AG10803 (cell line): ENCODE measurements at regions not wholly inside any gene's neighbourhood (a gene's known extent, or its start where the extent isn't known, plus 50 kb on each side); places are given as distances from the start of the nearest gene placed in this dataset.

Experiments
- DNase-seq: peaks from one replicate; pipeline ENCODE4 v3.0.0; 2010; ENCODE audit warnings: low read depth
- H3K4me3 ChIP-seq: 2 replicates; pipeline ENCODE4 v1.5.1; 2011; ENCODE audit warnings: mild to moderate bottlenecking, low read length, control low read depth
- CTCF ChIP-seq: conservative IDR thresholded peaks from 2 replicates; pipeline ENCODE4 v1.5.1; 2011; ENCODE audit warnings: mild to moderate bottlenecking, low read length, control low read depth, inconsistent platforms

DNA sequence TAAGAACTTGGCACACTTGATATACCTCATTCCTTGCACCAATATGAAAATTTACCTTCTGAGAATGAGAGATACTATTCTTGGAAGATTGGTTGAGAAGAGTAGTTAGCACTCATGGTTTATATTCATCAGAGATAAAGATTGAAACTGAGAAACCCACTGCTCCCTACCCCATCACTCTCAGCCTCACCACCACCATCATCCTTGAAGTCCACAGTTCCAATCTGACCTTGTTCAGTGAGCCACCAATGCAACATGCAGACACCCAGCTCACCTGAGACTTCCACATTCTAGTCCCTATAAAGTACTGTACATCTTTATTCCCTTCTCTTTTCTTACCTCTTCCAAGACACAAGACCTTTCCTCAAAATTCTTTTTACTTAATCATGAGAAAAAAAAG lies 869.0 kb downstream of the TRIB2 start:
- H3K4me3 ChIP-seq: no peak overlapping the region
- DNase-seq: no peak
- TF ChIP-seq CTCF: no peak

GRCh38 chr2:13596233-13596632 lies 879.5 kb downstream of the TRIB2 start:
- no peak overlapping the region for H3K4me3 ChIP-seq
- no peak for TF ChIP-seq CTCF
- no peak for DNase-seq

DNA sequence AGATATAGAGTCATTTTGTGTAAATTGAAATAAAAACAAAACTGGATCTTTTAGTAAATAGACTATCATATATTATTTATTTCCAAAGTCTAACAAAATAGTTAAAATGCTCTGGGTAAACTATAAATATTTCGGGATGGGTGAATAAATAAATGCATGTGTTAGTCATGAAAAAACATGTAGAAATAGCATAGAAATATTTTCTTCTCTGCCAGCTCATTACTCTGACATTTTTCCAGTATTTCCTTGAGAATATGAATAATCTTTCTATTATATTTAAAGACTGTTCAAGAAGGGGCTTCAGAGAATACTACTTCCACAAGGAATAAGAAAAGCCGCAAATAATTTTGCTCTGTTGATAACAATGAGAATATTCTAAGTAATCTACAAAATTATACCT lies 880.4 kb downstream of the TRIB2 start:
- no peak for DNase-seq
- no peak for TF ChIP-seq CTCF
- H3K4me3 ChIP-seq: no peak overlapping the region

DNA sequence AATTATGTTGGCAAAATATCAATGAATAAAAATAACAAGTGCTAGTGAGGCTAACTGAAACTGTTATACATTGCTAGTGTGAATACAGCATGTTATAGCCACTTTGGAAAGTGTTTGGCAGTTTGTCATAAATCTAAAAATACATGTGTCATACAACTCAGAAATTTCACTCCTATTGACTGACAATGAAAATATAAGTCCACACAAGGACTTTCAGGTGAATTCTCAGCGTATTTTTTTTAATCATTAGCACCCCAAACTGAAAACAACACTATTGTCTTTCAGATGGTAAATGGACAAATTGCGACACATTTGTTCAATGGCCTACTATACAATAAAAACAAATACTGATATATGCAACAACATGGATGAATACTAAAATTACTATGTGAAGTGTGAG lies 884.8 kb downstream of the TRIB2 start:
- TF ChIP-seq CTCF: no peak
- no peak for DNase-seq
- H3K4me3 ChIP-seq: no peak overlapping the region

DNA sequence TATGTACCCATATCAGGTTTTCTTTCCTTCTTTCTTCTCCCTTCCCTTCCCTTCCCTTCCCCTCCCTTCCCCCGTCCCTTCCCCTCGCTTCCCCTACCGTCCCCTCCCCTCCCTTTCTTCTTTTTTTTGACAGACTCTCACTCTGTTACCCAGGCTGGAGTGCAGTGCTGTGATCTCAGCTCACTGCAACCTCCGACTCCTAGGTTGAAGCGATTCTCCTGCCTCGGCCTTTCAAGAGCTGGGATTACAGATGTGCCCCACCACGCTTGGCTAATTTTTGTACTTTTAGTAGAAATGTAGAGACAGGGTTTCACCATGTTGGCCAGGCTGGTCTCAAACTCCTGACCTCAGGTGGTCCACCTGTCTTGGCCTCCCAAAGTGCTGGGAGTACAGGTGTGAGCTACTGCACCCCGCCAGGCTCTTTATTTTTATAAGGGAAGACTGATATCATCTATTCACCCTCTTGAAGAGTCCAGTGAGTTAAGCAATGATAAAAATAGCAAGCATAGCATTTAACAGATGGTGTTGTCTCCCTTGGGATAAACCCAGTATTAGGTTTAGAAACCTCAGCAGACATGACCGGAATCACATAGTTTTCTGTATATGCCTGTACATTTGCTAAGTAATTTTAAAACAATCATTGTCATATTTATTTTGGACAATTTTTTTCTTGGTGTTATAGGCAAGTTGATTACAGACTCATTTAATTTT lies 888.4 kb downstream of the TRIB2 start:
- no peak for TF ChIP-seq CTCF
- no peak for DNase-seq

GRCh38 chr2:13607139-13607538 lies 890.4 kb downstream of the TRIB2 start:
- DNase-seq: no peak
- no peak overlapping the region for H3K4me3 ChIP-seq
- no peak for TF ChIP-seq CTCF

More for the DNA sequence above, 888.4 kb downstream of the TRIB2 start:
- H3K4me3 ChIP-seq: no peak overlapping the region

- no peak for TF ChIP-seq CTCF
Observed at GRCh38 chr2:13611939-13612338, 895.2 kb downstream of the TRIB2 start.

More at GRCh38 chr2:13611939-13612338, 895.2 kb downstream of the TRIB2 start:
- no peak overlapping the region for H3K4me3 ChIP-seq
- no peak for DNase-seq
